OCI-LY1 (cell line): ENCODE measurements at regions not wholly inside any gene's neighbourhood (a gene's known extent, or its start where the extent isn't known, plus 50 kb on each side); places are given as distances from the start of the nearest gene placed in this dataset.

Experiments used
- H2AFZ ChIP-seq: fragments of 200-600 bp; sonication (generic), shearing (Covaris generic); 2 replicates; pipeline ENCODE4 v1.6.0; 2014; ENCODE audit warnings: antibody characterized with exemption, mild to moderate bottlenecking, low read length
- H3F3A ChIP-seq: fragments of 200-600 bp; sonication (generic), shearing (Covaris generic); 2 replicates; pipeline ENCODE4 v1.6.0; 2014; ENCODE audit warnings: mild to moderate bottlenecking, antibody characterized with exemption, low read length, moderate library complexity; ENCODE audit not compliant: insufficient read depth
- H3K27ac ChIP-seq: fragments of 200-600 bp; sonication (generic); 2 replicates; pipeline ENCODE4 v1.5.1; 2014; ENCODE audit warnings: low read length, mixed run types, mild to moderate bottlenecking, low read depth; ENCODE audit not compliant: poor library complexity, severe bottlenecking
- H3K27me3 ChIP-seq: fragments of 200-600 bp; sonication (generic); 2 replicates; pipeline ENCODE4 v1.6.0; 2014; ENCODE audit warnings: antibody characterized with exemption, mild to moderate bottlenecking, low read length, moderate library complexity; ENCODE audit not compliant: insufficient read depth
- H3K36me3 ChIP-seq: fragments of 200-600 bp; sonication (generic); 2 replicates; pipeline ENCODE4 v1.6.1; 2014; ENCODE audit warnings: mild to moderate bottlenecking, antibody characterized with exemption, low read length, moderate library complexity, mixed read lengths; ENCODE audit not compliant: insufficient read depth
- H3K4me1 ChIP-seq: fragments of 200-600 bp; sonication (generic); 2 replicates; pipeline ENCODE4 v1.5.1; 2014; ENCODE audit warnings: mild to moderate bottlenecking, low read length, moderate library complexity; ENCODE audit not compliant: insufficient read depth, severe bottlenecking
- H3K4me2 ChIP-seq: fragments of 200-600 bp; sonication (generic), shearing (Covaris generic); 2 replicates; pipeline ENCODE4 v1.6.1; 2014; ENCODE audit warnings: low read length
- H3K4me3 ChIP-seq: fragments of 200-600 bp; sonication (generic); 2 replicates; pipeline ENCODE4 v1.5.1; 2014; ENCODE audit warnings: low read length, low read depth, mild to moderate bottlenecking, mixed read lengths; ENCODE audit not compliant: poor library complexity, severe bottlenecking
- H3K79me2 ChIP-seq: fragments of 200-600 bp; shearing (Covaris generic); 2 replicates; pipeline ENCODE4 v1.6.1; 2016; ENCODE audit warnings: mixed run types, low read length, mixed read lengths; ENCODE audit not compliant: insufficient read depth
- H3K9ac ChIP-seq: fragments of 200-600 bp; sonication (generic), shearing (Covaris generic); 2 replicates; pipeline ENCODE4 v1.6.1; 2014; ENCODE audit warnings: mild to moderate bottlenecking, low read length, mixed read lengths
- H3K9me2 ChIP-seq: fragments of 200-600 bp; sonication (generic), shearing (Covaris generic); 2 replicates; pipeline ENCODE4 v1.6.1; 2014; ENCODE audit warnings: low read depth, mild to moderate bottlenecking, low read length, mixed read lengths
- H3K9me3 ChIP-seq: fragments of 200-600 bp; shearing (Covaris generic); 2 replicates; pipeline ENCODE4 v1.6.1; 2014; ENCODE audit warnings: low read length, mixed read lengths
- H4K20me1 ChIP-seq: fragments of 200-600 bp; sonication (generic), shearing (Covaris generic); 2 replicates; pipeline ENCODE4 v1.6.0; 2016; ENCODE audit warnings: mild to moderate bottlenecking, low read length; ENCODE audit not compliant: insufficient read depth
- EZH2 ChIP-seq: fragments of 200-600 bp; sonication (generic), shearing (Covaris generic); IDR thresholded peaks from 2 replicates; pipeline ENCODE4 v1.8.0; 2017; ENCODE audit warnings: borderline replicate concordance, mixed run types, mild to moderate bottlenecking, antibody characterized with exemption, low read length, moderate library complexity, mixed read lengths
- TF ChIP-seq, protein P1 (sequence below): fragments of 200-600 bp; sonication (generic), shearing (Covaris generic); IDR thresholded peaks from 2 replicates; pipeline ENCODE4 v1.5.1; 2017; ENCODE audit warnings: mild to moderate bottlenecking, antibody characterized with exemption, low read length, moderate library complexity, mixed read lengths

DNA sequence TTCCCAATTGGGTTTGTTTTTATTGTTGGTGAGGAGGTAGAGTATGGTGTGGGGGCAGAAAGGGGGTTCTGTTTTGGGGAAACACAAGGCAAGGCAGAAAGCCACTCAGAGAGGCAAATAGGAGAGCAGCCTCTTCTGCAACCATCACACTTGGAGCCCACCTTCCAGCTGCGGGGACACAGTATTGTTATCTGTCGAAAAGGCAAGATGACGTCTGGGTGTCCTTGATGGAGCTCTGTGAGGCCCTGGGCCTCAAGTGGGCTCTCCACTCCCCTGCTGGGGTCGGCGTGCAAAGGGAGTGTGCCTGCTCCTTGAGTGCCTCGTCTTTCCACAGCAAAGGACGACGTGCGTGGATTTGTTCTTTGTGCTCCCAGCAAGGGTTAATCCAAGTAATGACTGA, 227.6 kb downstream of the ANAPC1 start:
- no peak overlapping the region for H3K4me3 ChIP-seq
- no peak overlapping the region for H3K4me2 ChIP-seq
- H3K4me1 ChIP-seq, result peaks cover 28% of the 10 kb centered on the region
- no peaks in the 10 kb centered on the region for H4K20me1 ChIP-seq
- no peaks in the 10 kb centered on the region for H3K27me3 ChIP-seq
- H3K36me3 ChIP-seq, result peaks cover 5% of the 10 kb centered on the region; the same call in 1 of the 2 replicates
- H3K27ac ChIP-seq, result no peak overlapping the region
- no peaks in the 10 kb centered on the region for H3F3A ChIP-seq
- H2AFZ ChIP-seq, result no peak overlapping the region
- no peaks in the 10 kb centered on the region for H3K79me2 ChIP-seq
- no peak for TF ChIP-seq EZH2
- TF ChIP-seq, protein P1, sequence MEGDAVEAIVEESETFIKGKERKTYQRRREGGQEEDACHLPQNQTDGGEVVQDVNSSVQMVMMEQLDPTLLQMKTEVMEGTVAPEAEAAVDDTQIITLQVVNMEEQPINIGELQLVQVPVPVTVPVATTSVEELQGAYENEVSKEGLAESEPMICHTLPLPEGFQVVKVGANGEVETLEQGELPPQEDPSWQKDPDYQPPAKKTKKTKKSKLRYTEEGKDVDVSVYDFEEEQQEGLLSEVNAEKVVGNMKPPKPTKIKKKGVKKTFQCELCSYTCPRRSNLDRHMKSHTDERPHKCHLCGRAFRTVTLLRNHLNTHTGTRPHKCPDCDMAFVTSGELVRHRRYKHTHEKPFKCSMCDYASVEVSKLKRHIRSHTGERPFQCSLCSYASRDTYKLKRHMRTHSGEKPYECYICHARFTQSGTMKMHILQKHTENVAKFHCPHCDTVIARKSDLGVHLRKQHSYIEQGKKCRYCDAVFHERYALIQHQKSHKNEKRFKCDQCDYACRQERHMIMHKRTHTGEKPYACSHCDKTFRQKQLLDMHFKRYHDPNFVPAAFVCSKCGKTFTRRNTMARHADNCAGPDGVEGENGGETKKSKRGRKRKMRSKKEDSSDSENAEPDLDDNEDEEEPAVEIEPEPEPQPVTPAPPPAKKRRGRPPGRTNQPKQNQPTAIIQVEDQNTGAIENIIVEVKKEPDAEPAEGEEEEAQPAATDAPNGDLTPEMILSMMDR, result no peak
- no peaks in the 10 kb centered on the region for H3K9me2 ChIP-seq
- no peak overlapping the region for H3K9ac ChIP-seq
- peaks cover 8% of the 10 kb centered on the region; the same call in 1 of the 2 replicates for H3K9me3 ChIP-seq

DNA sequence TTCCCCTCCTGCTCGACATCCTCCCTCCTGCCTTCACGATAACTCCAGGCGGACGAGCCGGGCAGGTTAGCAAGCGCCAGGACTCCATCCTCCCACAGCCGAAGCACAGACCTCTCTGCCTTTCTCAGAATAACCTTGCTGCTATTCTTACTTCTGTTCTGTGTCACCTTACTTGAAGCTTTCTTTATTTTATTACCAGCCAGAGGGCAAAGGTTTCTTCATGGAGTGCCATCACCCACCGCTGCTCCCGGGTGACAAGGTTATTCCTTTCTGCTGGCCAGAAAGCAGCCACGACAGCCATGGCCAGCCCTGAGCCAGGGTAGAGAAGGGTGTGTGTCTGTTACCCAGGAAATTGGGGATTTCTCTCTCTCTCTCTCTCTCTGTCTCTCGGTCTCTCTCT, 227.1 kb downstream of the ANAPC1 start:
- no peaks in the 10 kb centered on the region for H3F3A ChIP-seq
- no peak overlapping the region for H3K27ac ChIP-seq
- peaks cover 30% of the 10 kb centered on the region for H3K4me1 ChIP-seq

DNA sequence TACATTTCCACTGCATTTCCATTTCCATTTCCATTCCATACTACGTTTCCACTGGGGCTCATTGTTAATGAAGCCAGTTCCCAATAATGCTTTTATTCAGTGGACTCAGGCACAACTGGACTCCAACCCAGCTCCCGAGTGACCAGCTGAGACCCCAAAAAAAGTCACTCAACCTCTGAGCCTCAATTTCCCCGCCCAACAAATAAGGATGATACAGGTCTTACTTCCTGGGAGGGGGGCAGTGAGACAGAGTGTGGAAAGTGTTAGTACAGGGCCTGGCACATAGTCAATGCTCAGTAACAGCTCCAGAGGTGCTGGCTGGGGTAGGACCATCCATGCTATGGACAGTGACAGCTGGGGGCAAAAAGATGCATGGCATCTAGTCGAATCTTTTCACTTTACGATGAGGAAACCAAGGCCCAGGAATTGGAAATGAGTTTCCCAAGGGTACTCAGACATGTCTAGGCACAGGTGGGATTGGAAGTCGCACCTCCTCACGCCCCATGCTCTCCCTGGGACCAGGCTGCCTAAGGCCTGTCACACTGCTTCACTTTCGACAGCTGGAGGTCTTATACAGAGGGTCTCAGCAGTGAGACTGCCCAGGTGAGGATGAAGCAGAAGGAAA, 226.5 kb downstream of the ANAPC1 start:
- TF ChIP-seq, protein P1, result no peak
- no peak for TF ChIP-seq EZH2
- Histone ChIP-seq H3F3A (no peaks in the 10 kb centered on the region), H3K27ac (no peak overlapping the region), H3K9me3 (no peaks in the 10 kb centered on the region), H3K27me3 (no peaks in the 10 kb centered on the region), H3K9me2 (no peaks in the 10 kb centered on the region), H3K4me1 (peaks cover 36% of the 10 kb centered on the region), H3K36me3 (no peaks in the 10 kb centered on the region), H3K4me3 (no peak overlapping the region), H3K9ac (no peak overlapping the region), H2AFZ (no peak overlapping the region), H3K79me2 (no peaks in the 10 kb centered on the region), H3K4me2 (no peak overlapping the region), H4K20me1 (no peaks in the 10 kb centered on the region)

More for the DNA sequence above, 227.1 kb downstream of the ANAPC1 start:
- peaks cover 4% of the 10 kb centered on the region; the same call in 1 of the 2 replicates for H3K36me3 ChIP-seq
- TF ChIP-seq EZH2, result no peak
- TF ChIP-seq, protein P1, result no peak
- no peak overlapping the region for H2AFZ ChIP-seq
- H3K9me2 ChIP-seq, result no peaks in the 10 kb centered on the region
- H4K20me1 ChIP-seq, result no peaks in the 10 kb centered on the region
- no peak overlapping the region for H3K4me2 ChIP-seq
- no peak overlapping the region for H3K9ac ChIP-seq
- H3K27me3 ChIP-seq, result no peaks in the 10 kb centered on the region
- peaks cover 4% of the 10 kb centered on the region; the same call in 1 of the 2 replicates for H3K9me3 ChIP-seq
- no peak overlapping the region for H3K4me3 ChIP-seq
- H3K79me2 ChIP-seq, result no peaks in the 10 kb centered on the region
